ENCODE measurements at regions not wholly inside any gene's neighbourhood (a gene's known extent, or its start where the extent isn't known, plus 50 kb on each side); places are given as distances from the start of the nearest gene placed in this dataset.

GRCh38 chr16:7088711-7089110 is 243.9 kb upstream of the RBFOX1 start:
- Histone ChIP-seq H3K9me3 (ENCODE audit: low read length) (no peaks in the 10 kb centered on the region), H3K27ac (ENCODE audit: low read depth, low read length) (no peak overlapping the region), H3K4me1 (ENCODE audit: insufficient read depth, low read length) (no peaks in the 10 kb centered on the region), H3K27me3 (ENCODE audit: insufficient read depth, low read length, poor library complexity, severe bottlenecking) (no peaks in the 10 kb centered on the region), H3K36me3 (ENCODE audit: insufficient read depth, low read length) (no peaks in the 10 kb centered on the region), H3K4me3 (ENCODE audit: low read length) (no peak overlapping the region)
- DNase-seq, result no peak
- ChIA-PET POLR2A (no interaction called here), CTCF (no interaction called here)
- Mint-ChIP-seq H3K27ac (no peak overlapping the region), H3K4me1 (no peaks in the 10 kb centered on the region), H3K9me3 (peaks cover 9 to 31% (median 15%) of the 10 kb centered on the region in 5 donors), H3K4me3 (no peak overlapping the region), H3K36me3 (no peaks in the 10 kb centered on the region), H3K27me3 (no peaks in the 10 kb centered on the region)

GRCh38 chr16:7086822-7087616 is 245.6 kb upstream of the RBFOX1 start:
- no peak for DNase-seq
- H3K36me3 ChIP-seq (ENCODE audit: insufficient read depth, low read length), result no peaks in the 10 kb centered on the region
- Mint-ChIP-seq H3K36me3 (no peaks in the 10 kb centered on the region), H3K27ac (no peak overlapping the region), H3K27me3 (no peaks in the 10 kb centered on the region), H3K9me3 (peaks cover 6 to 21% (median 12%) of the 10 kb centered on the region in 5 donors), H3K4me1 (no peaks in the 10 kb centered on the region), H3K4me3 (no peak overlapping the region)
- ChIA-PET POLR2A (no interaction called here), CTCF (no interaction called here)
- H3K9me3 ChIP-seq (ENCODE audit: low read length), result no peaks in the 10 kb centered on the region
- H3K4me3 ChIP-seq (ENCODE audit: low read length), result no peak overlapping the region
- H3K4me1 ChIP-seq (ENCODE audit: insufficient read depth, low read length), result no peaks in the 10 kb centered on the region
- no peaks in the 10 kb centered on the region for H3K27me3 ChIP-seq (ENCODE audit: insufficient read depth, low read length, poor library complexity, severe bottlenecking)
- no peak overlapping the region for H3K27ac ChIP-seq (ENCODE audit: low read depth, low read length)

GRCh38 chr16:7085776-7086175 is 246.9 kb upstream of the RBFOX1 start:
- Mint-ChIP-seq H3K9me3 (peaks cover 6 to 22% (median 12%) of the 10 kb centered on the region in 5 donors), H3K27me3 (no peaks in the 10 kb centered on the region), H3K4me1 (no peaks in the 10 kb centered on the region), H3K36me3 (no peaks in the 10 kb centered on the region), H3K4me3 (no peak overlapping the region), H3K27ac (no peak overlapping the region)
- Histone ChIP-seq H3K4me3 (ENCODE audit: low read length) (no peak overlapping the region), H3K27me3 (ENCODE audit: insufficient read depth, low read length, poor library complexity, severe bottlenecking) (no peaks in the 10 kb centered on the region), H3K4me1 (ENCODE audit: insufficient read depth, low read length) (no peaks in the 10 kb centered on the region), H3K27ac (ENCODE audit: low read depth, low read length) (no peak overlapping the region), H3K36me3 (ENCODE audit: insufficient read depth, low read length) (no peaks in the 10 kb centered on the region), H3K9me3 (ENCODE audit: low read length) (no peaks in the 10 kb centered on the region)
- CTCF ChIA-PET, result no interaction called here
- POLR2A ChIA-PET, result no interaction called here
- DNase-seq, result no peak

GRCh38 chr16:7083096-7083495 is 249.5 kb upstream of the RBFOX1 start:
- Mint-ChIP-seq H3K4me3 (no peak overlapping the region), H3K9me3 (peaks cover 7 to 27% (median 11%) of the 10 kb centered on the region in 5 donors), H3K27ac (no peak overlapping the region), H3K4me1 (no peaks in the 10 kb centered on the region), H3K27me3 (no peaks in the 10 kb centered on the region), H3K36me3 (no peaks in the 10 kb centered on the region)
- DNase-seq, result no peak
- H3K4me3 ChIP-seq (ENCODE audit: low read length), result no peak overlapping the region
- no peaks in the 10 kb centered on the region for H3K36me3 ChIP-seq (ENCODE audit: insufficient read depth, low read length)
- H3K9me3 ChIP-seq (ENCODE audit: low read length), result no peaks in the 10 kb centered on the region
- H3K27ac ChIP-seq (ENCODE audit: low read depth, low read length), result no peak overlapping the region
- no peaks in the 10 kb centered on the region for H3K4me1 ChIP-seq (ENCODE audit: insufficient read depth, low read length)
- CTCF ChIA-PET, result no interaction called here
- H3K27me3 ChIP-seq (ENCODE audit: insufficient read depth, low read length, poor library complexity, severe bottlenecking), result no peaks in the 10 kb centered on the region
- POLR2A ChIA-PET, result no interaction called here

- DNase-seq, result no peak
- POLR2A ChIA-PET, result no interaction called here
- H3K27ac ChIP-seq (ENCODE audit: low read depth, low read length), result no peak overlapping the region
- H3K9me3 Mint-ChIP-seq, result peaks cover 9 to 35% (median 9%) of the 10 kb centered on the region in 5 donors
- no peaks in the 10 kb centered on the region for H3K36me3 ChIP-seq (ENCODE audit: insufficient read depth, low read length)
- H3K4me1 ChIP-seq (ENCODE audit: insufficient read depth, low read length), result no peaks in the 10 kb centered on the region
- no peaks in the 10 kb centered on the region for H3K9me3 ChIP-seq (ENCODE audit: low read length)
- H3K36me3 Mint-ChIP-seq, result no peaks in the 10 kb centered on the region
- no peaks in the 10 kb centered on the region for H3K27me3 Mint-ChIP-seq
- H3K27me3 ChIP-seq (ENCODE audit: insufficient read depth, low read length, poor library complexity, severe bottlenecking), result no peaks in the 10 kb centered on the region
- no peak overlapping the region for H3K4me3 ChIP-seq (ENCODE audit: low read length)
- H3K27ac Mint-ChIP-seq, result no peak overlapping the region
- H3K4me3 Mint-ChIP-seq, result no peak overlapping the region
- CTCF ChIA-PET, result no interaction called here
- H3K4me1 Mint-ChIP-seq, result no peaks in the 10 kb centered on the region
These were observed 255.0 kb upstream of the RBFOX1 start for GRCh38 chr16:7077636-7078035.

- Mint-ChIP-seq H3K9me3 (peaks cover 2 to 32% (median 13%) of the 10 kb centered on the region in 5 donors), H3K27ac (no peak overlapping the region), H3K36me3 (no peaks in the 10 kb centered on the region), H3K4me3 (no peak overlapping the region), H3K4me1 (no peaks in the 10 kb centered on the region), H3K27me3 (no peaks in the 10 kb centered on the region)
- Histone ChIP-seq H3K27me3 (ENCODE audit: insufficient read depth, low read length, poor library complexity, severe bottlenecking) (no peaks in the 10 kb centered on the region), H3K4me1 (ENCODE audit: insufficient read depth, low read length) (no peaks in the 10 kb centered on the region), H3K36me3 (ENCODE audit: insufficient read depth, low read length) (no peaks in the 10 kb centered on the region), H3K27ac (ENCODE audit: low read depth, low read length) (no peak overlapping the region), H3K4me3 (ENCODE audit: low read length) (no peak overlapping the region), H3K9me3 (ENCODE audit: low read length) (no peaks in the 10 kb centered on the region)
- DNase-seq, result no peak
- POLR2A ChIA-PET, result no interaction called here
- CTCF ChIA-PET, result no interaction called here
These were observed 257.9 kb upstream of the RBFOX1 start for GRCh38 chr16:7074715-7075114.

- H3K9me3 ChIP-seq (ENCODE audit: low read length), result no peaks in the 10 kb centered on the region
- no peaks in the 10 kb centered on the region for H3K4me1 Mint-ChIP-seq
- H3K4me1 ChIP-seq (ENCODE audit: insufficient read depth, low read length), result no peaks in the 10 kb centered on the region
- no peak overlapping the region for H3K27ac ChIP-seq (ENCODE audit: low read depth, low read length)
- DNase-seq, result no peak
- peaks cover 9 to 28% (median 21%) of the 10 kb centered on the region in 5 donors for H3K9me3 Mint-ChIP-seq
- no peak overlapping the region for H3K4me3 ChIP-seq (ENCODE audit: low read length)
- H3K27me3 Mint-ChIP-seq, result no peaks in the 10 kb centered on the region
- H3K36me3 Mint-ChIP-seq, result no peaks in the 10 kb centered on the region
- no peaks in the 10 kb centered on the region for H3K36me3 ChIP-seq (ENCODE audit: insufficient read depth, low read length)
- no peak overlapping the region for H3K27ac Mint-ChIP-seq
- H3K27me3 ChIP-seq (ENCODE audit: insufficient read depth, low read length, poor library complexity, severe bottlenecking), result no peaks in the 10 kb centered on the region
- no peak overlapping the region for H3K4me3 Mint-ChIP-seq
- ChIA-PET CTCF (no interaction called here), POLR2A (no interaction called here)
These were observed 275.2 kb upstream of the RBFOX1 start for GRCh38 chr16:7057458-7057857.

GRCh38 chr16:7055443-7055842 is 277.2 kb upstream of the RBFOX1 start:
- Mint-ChIP-seq H3K9me3 (peaks cover 2 to 35% (median 22%) of the 10 kb centered on the region in 5 donors), H3K4me1 (no peaks in the 10 kb centered on the region), H3K27me3 (no peaks in the 10 kb centered on the region), H3K36me3 (no peaks in the 10 kb centered on the region), H3K4me3 (no peak overlapping the region), H3K27ac (no peak overlapping the region)
- ChIA-PET CTCF (no interaction called here), POLR2A (no interaction called here)
- Histone ChIP-seq H3K4me3 (ENCODE audit: low read length) (no peak overlapping the region), H3K27me3 (ENCODE audit: insufficient read depth, low read length, poor library complexity, severe bottlenecking) (no peaks in the 10 kb centered on the region), H3K27ac (ENCODE audit: low read depth, low read length) (no peak overlapping the region), H3K36me3 (ENCODE audit: insufficient read depth, low read length) (no peaks in the 10 kb centered on the region), H3K9me3 (ENCODE audit: low read length) (no peaks in the 10 kb centered on the region), H3K4me1 (ENCODE audit: insufficient read depth, low read length) (no peaks in the 10 kb centered on the region)
- DNase-seq, result no peak
